Astrocyte (in vitro differentiated cells and primary cell): ENCODE measurements at regions not wholly inside any gene's neighbourhood (a gene's known extent, or its start where the extent isn't known, plus 50 kb on each side); places are given as distances from the start of the nearest gene placed in this dataset.

Experiments
- EZH2 ChIP-seq: IDR thresholded peaks from 2 replicates; pipeline ENCODE4 v1.6.1; 2012; ENCODE audit warnings: mild to moderate bottlenecking, low read length, inconsistent platforms; ENCODE audit not compliant: insufficient read depth
- TF ChIP-seq, protein P1 (sequence below): IDR thresholded peaks from 2 replicates; pipeline ENCODE4 v1.5.1; 2011; ENCODE audit warnings: low read depth, mild to moderate bottlenecking, inconsistent platforms, low read length, moderate library complexity; ENCODE audit not compliant: insufficient read depth

DNA sequence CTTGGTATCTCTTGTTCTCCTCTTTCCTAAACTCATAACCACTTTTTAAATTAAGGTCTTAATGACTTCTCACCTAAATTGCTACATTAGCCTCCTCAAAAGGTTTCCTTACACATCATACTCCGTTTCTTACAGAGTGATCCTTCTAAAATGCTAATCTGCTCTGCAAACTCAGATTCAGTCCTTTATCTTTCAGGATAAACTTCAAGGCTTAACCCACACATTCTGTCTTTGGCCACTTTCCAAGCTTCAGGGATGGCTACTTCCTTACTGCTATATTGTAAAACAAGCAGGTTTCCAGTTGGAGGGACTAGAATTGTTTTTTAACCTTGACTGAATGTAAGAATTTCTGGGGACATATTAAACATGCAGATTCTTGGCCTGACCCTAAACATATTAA lies 105.5 kb upstream of the CHD1 start:
- TF ChIP-seq, protein P1, sequence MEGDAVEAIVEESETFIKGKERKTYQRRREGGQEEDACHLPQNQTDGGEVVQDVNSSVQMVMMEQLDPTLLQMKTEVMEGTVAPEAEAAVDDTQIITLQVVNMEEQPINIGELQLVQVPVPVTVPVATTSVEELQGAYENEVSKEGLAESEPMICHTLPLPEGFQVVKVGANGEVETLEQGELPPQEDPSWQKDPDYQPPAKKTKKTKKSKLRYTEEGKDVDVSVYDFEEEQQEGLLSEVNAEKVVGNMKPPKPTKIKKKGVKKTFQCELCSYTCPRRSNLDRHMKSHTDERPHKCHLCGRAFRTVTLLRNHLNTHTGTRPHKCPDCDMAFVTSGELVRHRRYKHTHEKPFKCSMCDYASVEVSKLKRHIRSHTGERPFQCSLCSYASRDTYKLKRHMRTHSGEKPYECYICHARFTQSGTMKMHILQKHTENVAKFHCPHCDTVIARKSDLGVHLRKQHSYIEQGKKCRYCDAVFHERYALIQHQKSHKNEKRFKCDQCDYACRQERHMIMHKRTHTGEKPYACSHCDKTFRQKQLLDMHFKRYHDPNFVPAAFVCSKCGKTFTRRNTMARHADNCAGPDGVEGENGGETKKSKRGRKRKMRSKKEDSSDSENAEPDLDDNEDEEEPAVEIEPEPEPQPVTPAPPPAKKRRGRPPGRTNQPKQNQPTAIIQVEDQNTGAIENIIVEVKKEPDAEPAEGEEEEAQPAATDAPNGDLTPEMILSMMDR, result no peak
- no peak for TF ChIP-seq EZH2
